ENCODE measurements at regions not wholly inside any gene's neighbourhood (a gene's known extent, or its start where the extent isn't known, plus 50 kb on each side); places are given as distances from the start of the nearest gene placed in this dataset.

DNA sequence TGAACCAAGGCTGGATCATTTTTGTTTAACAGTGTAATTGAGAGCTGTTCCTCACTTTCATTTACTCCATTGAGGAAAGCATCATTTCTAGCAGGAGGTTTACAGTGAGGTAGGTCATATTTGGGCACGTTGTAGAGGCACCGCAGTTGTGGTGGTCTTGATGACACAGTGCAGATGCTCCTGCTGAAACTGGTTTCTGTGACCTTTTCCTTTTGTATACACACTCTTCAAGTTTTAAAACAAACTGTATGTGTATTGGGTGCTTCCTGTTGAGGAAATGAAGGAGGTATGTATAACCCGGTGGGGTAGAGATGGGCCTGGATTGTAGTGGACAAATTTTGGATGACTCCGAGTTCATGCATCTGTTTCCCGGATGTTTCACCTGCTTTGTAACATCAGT lies 456.3 kb upstream of the RGS6 start:
- Histone ChIP-seq H4K8ac (ENCODE audit: low read depth in 2 of 2, low read length in 2 of 2) (no peak overlapping the region), H2BK5ac (ENCODE audit: low read depth, low read length, poor library complexity, severe bottlenecking) (no peak overlapping the region), H3K9ac (ENCODE audit: low read depth, low read length) (no peak overlapping the region), H3K36me3 (ENCODE audit: control insufficient read depth, insufficient read depth, low read length) (no peaks in the 10 kb centered on the region), H3K4me3 (ENCODE audit: insufficient read depth, low read depth, low read length) (no peak overlapping the region), H3K56ac (ENCODE audit: extremely low read depth, insufficient read depth, low read length) (no peak overlapping the region), H4K91ac (ENCODE audit: insufficient read depth, low read depth, low read length) (no peak overlapping the region), H3K79me1 (ENCODE audit: low read depth in 1 of 2, low read length in 2 of 2) (peaks cover 32 to 57% of the 10 kb centered on the region in 2 experiments), H3K27ac (ENCODE audit: insufficient read depth, low read length) (no peak overlapping the region), H2AK5ac (ENCODE audit: low read depth, low read length) (no peak overlapping the region), H4K20me1 (ENCODE audit: insufficient read depth, low read length) (0 out of 2 replicates have a peak, but pooled peaks cover 4% of the 10 kb centered on the region), H2BK20ac (ENCODE audit: low read depth, low read length) (no peak overlapping the region), H3K9me1 (ENCODE audit: insufficient read depth, low read length) (peaks cover 6% of the 10 kb centered on the region; the same call in 1 of the 2 replicates), H3K27me3 (ENCODE audit: control insufficient read depth, insufficient read depth, low read length) (no peaks in the 10 kb centered on the region), H2AFZ (replicated peaks; ENCODE audit: low read length, poor library complexity) (no peak overlapping the region), H3K14ac (replicated peaks; ENCODE audit: low read depth, low read length) (peak overlapping the region; percentile 68; the same call in 1 of the 2 replicates), H2AK9ac (replicated peaks; ENCODE audit: low read depth, low read length, poor library complexity) (no peak overlapping the region), H3K4ac (ENCODE audit: low read depth, low read length) (no peak overlapping the region), H3K4me1 (ENCODE audit: control insufficient read depth, insufficient read depth, low read length) (peaks cover 9% of the 10 kb centered on the region), H2BK15ac (ENCODE audit: low read depth, low read length) (no peak overlapping the region), H3K9me3 (ENCODE audit: control insufficient read depth, insufficient read depth, low read length) (no peaks in the 10 kb centered on the region), H3K18ac (ENCODE audit: low read depth, low read length) (0 out of 2 replicates have a peak overlapping the region, but pooled peaks have one; percentile 57), H3K23ac (ENCODE audit: low read depth, low read length) (peak overlapping the region; percentile 29; the same call in 1 of the 2 replicates), H4K5ac (ENCODE audit: low read depth, low read length) (0 out of 2 replicates have a peak overlapping the region, but pooled peaks have one; percentile 49), H2BK120ac (ENCODE audit: low read depth, low read length) (no peak overlapping the region), H3K4me2 (ENCODE audit: low read depth, low read length) (peak overlapping the region; percentile 85)
- TF ChIP-seq POLR2A (IDR thresholded peaks at IDR 0.05; ENCODE audit: low read depth, low read length), result no peak
- intact Hi-C loops (cut with micrococcal nuclease), result no loop called here
- no CpG with 5 or more reads among the region's 5 CpGs for WGBS, 2 experiments (ENCODE audit: extremely low coverage in 2 of 2, insufficient read length in 1 of 2)
- ATAC-seq (ENCODE audit: low read depth), result peak; percentile 51
- in situ Hi-C loops (cut with MboI; ENCODE audit: low sequenced_read_pairs), result no loop called here
- ChIA-PET POLR2A (ENCODE audit: unreplicated experiment) (no interaction called here), CTCF (interaction anchor here (1.2 kb wide), 1 partner anchor 175 kb away, joined by 3 read pairs; no protein-coding TSS in a partner anchor)
- BruUV-seq (replicated peaks), result no TSS peak
- DNase-seq, result no peak
- dilution Hi-C loops (cut with HindIII; ENCODE audit: low sequenced_read_pairs, unreplicated experiment), result no loop called here
